KMS-11 (cell line): ENCODE measurements at regions not wholly inside any gene's neighbourhood (a gene's known extent, or its start where the extent isn't known, plus 50 kb on each side); places are given as distances from the start of the nearest gene placed in this dataset.

Experiments
- H2AFZ ChIP-seq: fragments of 200-600 bp; sonication (generic); 2 replicates; pipeline ENCODE4 v1.6.1; 2016; ENCODE audit warnings: antibody characterized with exemption, mixed run types, low read depth
- H3K27ac ChIP-seq: fragments of 200-600 bp; sonication (generic); 2 replicates; pipeline ENCODE4 v1.6.1; 2016; ENCODE audit warnings: mild to moderate bottlenecking, mixed run types
- H3K27me3 ChIP-seq: fragments of 200-600 bp; sonication (generic); 2 replicates; pipeline ENCODE4 v1.6.1; 2017; ENCODE audit warnings: mild to moderate bottlenecking, low read depth, mixed run types, moderate library complexity; ENCODE audit not compliant: insufficient read depth
- H3K36me3 ChIP-seq: fragments of 200-600 bp; sonication (generic); 2 replicates; pipeline ENCODE4 v1.6.1; 2017; ENCODE audit warnings: mild to moderate bottlenecking, mixed run types; ENCODE audit not compliant: insufficient read depth
- H3K4me1 ChIP-seq: fragments of 200-600 bp; sonication (generic); 2 replicates; pipeline ENCODE4 v1.6.1; 2016; ENCODE audit warnings: mild to moderate bottlenecking, low read depth, mixed run types; ENCODE audit not compliant: poor library complexity, severe bottlenecking
- H3K4me2 ChIP-seq: fragments of 200-600 bp; sonication (generic); 2 replicates; pipeline ENCODE4 v1.7.0; 2016; ENCODE audit warnings: mild to moderate bottlenecking, mixed run types
- H3K4me3 ChIP-seq: fragments of 200-600 bp; sonication (generic); IDR thresholded peaks from 2 replicates; pipeline ENCODE4 v1.6.1; 2017; ENCODE audit warnings: low read depth, low read length, mixed read lengths; ENCODE audit not compliant: insufficient read depth
- H3K79me2 ChIP-seq: fragments of 200-600 bp; sonication (generic); 2 replicates; pipeline ENCODE4 v1.6.1; 2016; ENCODE audit warnings: low read depth, mixed run types; ENCODE audit not compliant: insufficient read depth
- H3K9ac ChIP-seq: fragments of 200-600 bp; sonication (generic); 2 replicates; pipeline ENCODE4 v1.6.1; 2016; ENCODE audit warnings: mild to moderate bottlenecking, mixed run types
- H4K20me1 ChIP-seq: fragments of 200-600 bp; sonication (generic); 2 replicates; pipeline ENCODE4 v1.6.1; 2016; ENCODE audit warnings: mild to moderate bottlenecking, mixed run types; ENCODE audit not compliant: insufficient read depth
- TF ChIP-seq, protein P1 (sequence below): fragments of 200-600 bp; sonication (generic); conservative IDR thresholded peaks from 2 replicates; pipeline ENCODE4 v1.6.1; 2017; ENCODE audit warnings: low read depth, mild to moderate bottlenecking, antibody characterized with exemption, low read length, moderate library complexity, mixed read lengths

DNA sequence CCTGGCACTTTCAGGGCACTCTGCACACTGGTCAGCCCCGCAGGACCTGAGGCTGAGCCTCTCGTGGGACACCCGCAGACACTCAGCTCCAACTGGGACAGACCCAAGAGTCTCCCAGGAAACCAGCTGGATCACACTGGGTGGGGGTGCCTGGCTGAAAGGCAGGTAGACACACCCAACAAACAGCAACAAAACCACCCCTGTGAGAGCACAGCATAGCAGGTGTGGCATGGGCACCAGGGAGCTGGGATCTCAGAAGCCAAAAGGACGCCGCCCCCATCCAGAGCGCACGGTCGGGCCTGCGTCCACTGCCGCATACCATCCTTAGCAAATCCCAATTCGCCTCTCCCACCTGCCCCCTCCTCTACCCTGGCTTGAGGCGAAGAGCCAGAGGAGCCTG is 154.2 kb upstream of the LINGO1 start:
- Histone ChIP-seq H3K79me2 (no peaks in the 10 kb centered on the region), H3K27ac (no peak overlapping the region), H4K20me1 (no peaks in the 10 kb centered on the region), H3K36me3 (no peaks in the 10 kb centered on the region), H3K27me3 (peaks cover 57% of the 10 kb centered on the region; the same call in 1 of the 2 replicates), H3K4me3 (no peak overlapping the region), H3K4me2 (no peak overlapping the region), H2AFZ (no peak overlapping the region), H3K4me1 (no peaks in the 10 kb centered on the region), H3K9ac (no peak overlapping the region)
- TF ChIP-seq, protein P1, sequence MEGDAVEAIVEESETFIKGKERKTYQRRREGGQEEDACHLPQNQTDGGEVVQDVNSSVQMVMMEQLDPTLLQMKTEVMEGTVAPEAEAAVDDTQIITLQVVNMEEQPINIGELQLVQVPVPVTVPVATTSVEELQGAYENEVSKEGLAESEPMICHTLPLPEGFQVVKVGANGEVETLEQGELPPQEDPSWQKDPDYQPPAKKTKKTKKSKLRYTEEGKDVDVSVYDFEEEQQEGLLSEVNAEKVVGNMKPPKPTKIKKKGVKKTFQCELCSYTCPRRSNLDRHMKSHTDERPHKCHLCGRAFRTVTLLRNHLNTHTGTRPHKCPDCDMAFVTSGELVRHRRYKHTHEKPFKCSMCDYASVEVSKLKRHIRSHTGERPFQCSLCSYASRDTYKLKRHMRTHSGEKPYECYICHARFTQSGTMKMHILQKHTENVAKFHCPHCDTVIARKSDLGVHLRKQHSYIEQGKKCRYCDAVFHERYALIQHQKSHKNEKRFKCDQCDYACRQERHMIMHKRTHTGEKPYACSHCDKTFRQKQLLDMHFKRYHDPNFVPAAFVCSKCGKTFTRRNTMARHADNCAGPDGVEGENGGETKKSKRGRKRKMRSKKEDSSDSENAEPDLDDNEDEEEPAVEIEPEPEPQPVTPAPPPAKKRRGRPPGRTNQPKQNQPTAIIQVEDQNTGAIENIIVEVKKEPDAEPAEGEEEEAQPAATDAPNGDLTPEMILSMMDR, result no peak

DNA sequence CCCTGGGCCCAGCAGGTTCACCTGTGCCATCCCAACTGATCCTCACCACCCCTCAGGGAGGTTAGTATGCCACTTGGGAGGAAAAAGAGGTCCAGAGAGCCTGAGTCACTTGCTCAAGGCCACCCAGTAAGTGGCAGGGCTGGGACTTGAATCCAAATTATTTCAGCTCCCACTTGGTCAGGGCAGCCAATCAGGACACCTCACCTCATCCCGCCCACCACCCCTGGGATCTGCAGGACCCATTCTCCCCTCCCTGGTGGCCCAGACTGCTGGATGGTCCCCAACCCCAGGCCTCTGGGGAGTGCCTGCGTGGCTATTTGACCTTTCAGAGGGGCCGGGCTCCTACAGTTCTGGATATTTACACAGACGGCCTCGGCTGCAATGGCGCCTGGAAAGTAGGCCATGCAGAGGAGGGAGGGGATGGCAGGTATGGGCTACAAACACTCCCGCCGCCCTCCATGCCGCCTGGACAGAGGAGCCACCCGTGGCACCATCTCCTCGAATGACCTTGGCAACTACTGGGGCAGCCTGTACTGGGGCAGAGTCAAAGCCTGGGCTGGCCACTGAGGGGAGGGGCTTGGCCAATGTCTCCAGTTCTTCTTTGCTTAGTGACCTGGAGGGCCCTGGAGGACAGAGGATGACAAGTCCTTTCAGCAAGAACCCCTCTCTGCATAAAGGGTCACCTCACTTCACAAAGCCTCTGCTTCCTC is 153.6 kb upstream of the LINGO1 start:
- peaks cover 57% of the 10 kb centered on the region; the same call in 1 of the 2 replicates for H3K27me3 ChIP-seq
- no peaks in the 10 kb centered on the region for H3K36me3 ChIP-seq
- no peak overlapping the region for H3K9ac ChIP-seq
- TF ChIP-seq, protein P1, result no peak
- no peak overlapping the region for H3K27ac ChIP-seq
- H3K4me3 ChIP-seq, result no peak overlapping the region
- H3K79me2 ChIP-seq, result no peaks in the 10 kb centered on the region
- no peak overlapping the region for H2AFZ ChIP-seq
- no peak overlapping the region for H3K4me2 ChIP-seq
- H3K4me1 ChIP-seq, result no peaks in the 10 kb centered on the region
- H4K20me1 ChIP-seq, result no peaks in the 10 kb centered on the region

DNA sequence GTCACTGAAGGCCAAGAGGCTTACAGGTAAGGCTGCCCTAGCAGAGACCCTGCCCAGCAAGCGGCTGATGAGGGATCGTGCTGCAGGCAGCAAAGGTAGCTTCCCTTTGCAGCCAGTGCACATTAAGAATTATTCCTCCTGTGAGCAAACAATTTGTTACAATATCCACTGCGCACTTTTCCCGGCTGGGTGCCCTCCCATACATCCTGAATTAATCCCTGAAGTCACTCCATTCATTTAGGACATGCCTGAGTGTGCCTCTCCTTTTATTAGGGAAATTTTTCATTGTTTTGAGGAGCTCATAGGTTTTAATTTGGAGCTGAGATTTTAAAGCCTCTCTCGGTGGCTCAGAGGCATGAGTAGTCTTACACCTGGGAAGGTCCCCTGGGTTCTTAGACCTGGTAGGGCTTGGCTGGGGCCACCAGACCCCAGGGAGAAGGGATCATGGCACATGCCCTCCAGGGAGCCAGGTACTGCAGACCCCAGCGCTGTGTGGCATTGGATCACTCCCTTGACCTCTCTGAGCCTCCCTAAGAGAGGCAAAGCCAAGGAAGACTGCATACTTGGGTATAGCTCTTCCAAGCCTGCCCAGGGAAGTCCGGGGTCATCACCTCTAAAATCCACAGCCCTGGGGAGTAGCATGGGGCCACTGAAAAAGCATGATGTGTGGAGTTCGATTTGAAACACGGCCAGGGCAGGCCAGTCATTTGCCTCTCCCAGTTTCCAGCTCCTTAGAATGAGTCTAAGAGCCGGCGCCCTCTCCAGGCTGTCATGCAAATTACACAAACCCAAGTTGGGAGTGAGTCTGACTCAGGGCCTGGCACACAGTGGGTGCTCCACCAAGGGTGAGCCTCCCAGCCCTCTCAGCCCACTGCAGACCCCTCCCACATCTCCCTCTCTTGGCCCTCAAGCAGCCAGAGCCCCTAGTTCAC is 151.9 kb upstream of the LINGO1 start:
- Histone ChIP-seq H3K27me3 (peaks cover 62% of the 10 kb centered on the region; the same call in 1 of the 2 replicates), H3K4me3 (no peak overlapping the region), H3K4me2 (no peak overlapping the region), H3K27ac (no peak overlapping the region), H3K9ac (no peak overlapping the region), H4K20me1 (no peaks in the 10 kb centered on the region), H3K79me2 (no peaks in the 10 kb centered on the region), H2AFZ (no peak overlapping the region), H3K4me1 (no peaks in the 10 kb centered on the region), H3K36me3 (no peaks in the 10 kb centered on the region)
- TF ChIP-seq, protein P1, result peak; percentile 52

DNA sequence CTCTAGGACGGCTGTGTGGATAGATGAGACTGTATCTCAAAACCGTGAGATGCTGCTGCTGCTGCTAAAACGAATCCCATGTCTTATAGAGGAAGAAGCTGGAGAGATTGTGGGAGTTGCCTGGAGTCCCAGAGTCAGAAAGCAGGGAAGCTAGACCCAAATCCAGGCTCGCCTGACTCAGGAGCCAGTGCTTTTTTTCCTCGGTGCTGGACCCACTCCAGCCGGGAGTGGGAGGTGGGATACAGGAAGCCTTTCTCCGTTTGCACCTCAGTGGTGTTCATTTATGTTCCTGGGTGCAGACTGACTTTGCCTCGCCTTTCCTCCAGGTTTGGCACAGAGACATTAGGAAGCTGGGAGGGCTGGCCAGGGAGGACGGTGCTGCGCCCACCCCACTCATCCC is 150.9 kb upstream of the LINGO1 start:
- H3K27me3 ChIP-seq, result peaks cover 57% of the 10 kb centered on the region; the same call in 1 of the 2 replicates
- H3K4me1 ChIP-seq, result no peaks in the 10 kb centered on the region
- TF ChIP-seq, protein P1, result no peak
- H4K20me1 ChIP-seq, result no peaks in the 10 kb centered on the region
- H3K4me3 ChIP-seq, result no peak overlapping the region
- H3K9ac ChIP-seq, result no peak overlapping the region
- H3K79me2 ChIP-seq, result no peaks in the 10 kb centered on the region
- no peaks in the 10 kb centered on the region for H3K36me3 ChIP-seq
- H2AFZ ChIP-seq, result no peak overlapping the region
- no peak overlapping the region for H3K27ac ChIP-seq
- no peak overlapping the region for H3K4me2 ChIP-seq
